Trophoblast cell (in vitro differentiated cells and primary cell): ENCODE measurements at regions not wholly inside any gene's neighbourhood (a gene's known extent, or its start where the extent isn't known, plus 50 kb on each side); places are given as distances from the start of the nearest gene placed in this dataset.

Source experiments
- DNase-seq, 2 donors: peaks; one replicate each; pipeline ENCODE4 v3.0.0-alpha.2; 2016
- H2AFZ ChIP-seq: 2 replicates; pipeline ENCODE4 v1.6.1; 2013; ENCODE audit warnings: low read length, moderate library complexity, mild to moderate bottlenecking; ENCODE audit not compliant: insufficient read depth, poor library complexity
- H2AK5ac ChIP-seq: 2 replicates; pipeline ENCODE4 v1.6.1; 2013; ENCODE audit warnings: mild to moderate bottlenecking, low read length
- H2BK120ac ChIP-seq: 2 replicates; pipeline ENCODE4 v1.6.1; 2013; ENCODE audit warnings: low read length, mild to moderate bottlenecking, moderate library complexity; ENCODE audit not compliant: insufficient read depth, poor library complexity
- H2BK12ac ChIP-seq: 2 replicates; pipeline ENCODE4 v1.6.1; 2013; ENCODE audit warnings: mild to moderate bottlenecking, low read length, moderate library complexity
- H2BK5ac ChIP-seq: 2 replicates; pipeline ENCODE4 v1.6.1; 2013; ENCODE audit warnings: low read length, low read depth, moderate library complexity, mild to moderate bottlenecking; ENCODE audit not compliant: poor library complexity
- H3K14ac ChIP-seq: 2 replicates; pipeline ENCODE4 v1.6.1; 2013; ENCODE audit warnings: mild to moderate bottlenecking, low read length
- H3K18ac ChIP-seq: 2 replicates; pipeline ENCODE4 v1.6.1; 2013; ENCODE audit warnings: mild to moderate bottlenecking, low read length
- H3K23ac ChIP-seq: 2 replicates; pipeline ENCODE4 v1.6.1; 2013; ENCODE audit warnings: low read length
- H3K27ac ChIP-seq: 2 replicates; pipeline ENCODE4 v1.5.1; 2013; ENCODE audit warnings: low read depth, mild to moderate bottlenecking, inconsistent platforms, low read length, moderate library complexity
- H3K27me3 ChIP-seq: 2 replicates; pipeline ENCODE4 v1.6.1; 2013; ENCODE audit warnings: inconsistent platforms, mild to moderate bottlenecking, low read length, moderate library complexity; ENCODE audit not compliant: insufficient read depth
- H3K36me3 ChIP-seq, 2 experiments: 1 replicate in 1 of 2; 2 replicates in 1 of 2; pipeline ENCODE4 v1.6.1; 2013; ENCODE audit warnings: low read length in 2 of 2, mild to moderate bottlenecking in 2 of 2, moderate library complexity in 1 of 2; ENCODE audit not compliant: insufficient read depth in 2 of 2, control insufficient read depth in 1 of 2
- H3K4ac ChIP-seq: 2 replicates; pipeline ENCODE4 v1.6.1; 2013; ENCODE audit warnings: low read depth, mild to moderate bottlenecking, low read length, moderate library complexity
- H3K4me1 ChIP-seq, 2 experiments: 1 replicate in 1 of 2; 2 replicates in 1 of 2; pipeline ENCODE4 v1.6.1; 2013; ENCODE audit warnings: low read length in 2 of 2, mild to moderate bottlenecking in 2 of 2, moderate library complexity in 1 of 2; ENCODE audit not compliant: insufficient read depth in 2 of 2, control insufficient read depth in 1 of 2
- H3K4me2 ChIP-seq: 2 replicates; pipeline ENCODE4 v1.6.1; 2013; ENCODE audit warnings: inconsistent platforms, mild to moderate bottlenecking, low read length, moderate library complexity
- H3K4me3 ChIP-seq: 2 replicates; pipeline ENCODE4 v1.5.1; 2013; ENCODE audit warnings: mild to moderate bottlenecking, low read depth, low read length, inconsistent platforms
- H3K79me1 ChIP-seq: one replicate; pipeline ENCODE4 v1.6.1; 2013; ENCODE audit warnings: low read length
- H3K79me2 ChIP-seq: 2 replicates; pipeline ENCODE4 v1.6.1; 2013; ENCODE audit warnings: low read length, mild to moderate bottlenecking; ENCODE audit not compliant: control insufficient read depth, insufficient read depth, poor library complexity
- H3K9ac ChIP-seq: 2 replicates; pipeline ENCODE4 v1.6.1; 2013; ENCODE audit warnings: mild to moderate bottlenecking, low read length
- H3K9me3 ChIP-seq: 2 replicates; pipeline ENCODE4 v1.6.1; 2013; ENCODE audit warnings: low read depth, mild to moderate bottlenecking, control low read depth, inconsistent platforms, low read length; ENCODE audit not compliant: insufficient read depth
- H4K12ac ChIP-seq: 2 replicates; pipeline ENCODE4 v1.6.1; 2013; ENCODE audit warnings: low read depth, mild to moderate bottlenecking, low read length, moderate library complexity
- H4K8ac ChIP-seq: 2 replicates; pipeline ENCODE4 v1.6.1; 2013; ENCODE audit warnings: low read depth, mild to moderate bottlenecking, low read length, moderate library complexity
- H4K91ac ChIP-seq: one replicate; pipeline ENCODE4 v1.6.1; 2013; ENCODE audit warnings: low read depth, mild to moderate bottlenecking, low read length, moderate library complexity
- WGBS: extraction: QIAGEN DNeasy Blood & Tissue Kit; methylation state at CpG from one replicate; pipeline ENCODE4 v1.1.7; 2013; ENCODE audit warnings: missing lambda C conversion rate; ENCODE audit not compliant: insufficient read length, insufficient coverage; ENCODE audit errors: extremely low coverage; 5-methylcytosine and 5-hydroxymethylcytosine counted together

GRCh38 chr1:57784356-57784755 is 360.5 kb upstream of the DAB1 start:
- no peak overlapping the region for H2BK12ac ChIP-seq
- H4K8ac ChIP-seq = no peak overlapping the region
- no peak overlapping the region for H3K4me3 ChIP-seq
- no peaks in the 10 kb centered on the region for H3K79me2 ChIP-seq
- no peaks in the 10 kb centered on the region for H3K79me1 ChIP-seq
- H3K36me3 ChIP-seq = no peaks in the 10 kb centered on the region
- H3K4me2 ChIP-seq = no peak overlapping the region
- H2AK5ac ChIP-seq = no peak overlapping the region
- H3K4me1 ChIP-seq = no peaks in the 10 kb centered on the region
- no peaks in the 10 kb centered on the region for H3K9me3 ChIP-seq
- no peak for DNase-seq
- H4K91ac ChIP-seq = no peak overlapping the region
- H3K14ac ChIP-seq = no peak overlapping the region
- H4K12ac ChIP-seq = no peak overlapping the region
- no peak overlapping the region for H3K9ac ChIP-seq
- no peaks in the 10 kb centered on the region for H3K27me3 ChIP-seq
- H2AFZ ChIP-seq = no peak overlapping the region
- no CpG with 5 or more reads among the region's 1 CpG for WGBS
- H3K23ac ChIP-seq = no peak overlapping the region
- no peak overlapping the region for H3K27ac ChIP-seq
- no peak overlapping the region for H2BK120ac ChIP-seq
- H3K18ac ChIP-seq = no peak overlapping the region
- no peak overlapping the region for H2BK5ac ChIP-seq
- H3K4ac ChIP-seq = no peak overlapping the region

GRCh38 chr1:57782357-57782756 is 358.5 kb upstream of the DAB1 start:
- no peaks in the 10 kb centered on the region for H3K9me3 ChIP-seq
- H3K9ac ChIP-seq = no peak overlapping the region
- no peak overlapping the region for H3K14ac ChIP-seq
- no peak overlapping the region for H3K4me3 ChIP-seq
- H3K23ac ChIP-seq = no peak overlapping the region
- no peak overlapping the region for H4K12ac ChIP-seq
- no peak overlapping the region for H2AFZ ChIP-seq
- H3K27me3 ChIP-seq = no peaks in the 10 kb centered on the region
- no peak overlapping the region for H4K8ac ChIP-seq
- no peak for DNase-seq
- H2AK5ac ChIP-seq = no peak overlapping the region
- no peak overlapping the region for H2BK120ac ChIP-seq
- no CpG with 5 or more reads among the region's 2 CpGs for WGBS
- H2BK12ac ChIP-seq = no peak overlapping the region
- no peaks in the 10 kb centered on the region for H3K36me3 ChIP-seq
- H3K27ac ChIP-seq = no peak overlapping the region
- H3K4ac ChIP-seq = no peak overlapping the region
- no peak overlapping the region for H3K4me2 ChIP-seq
- H2BK5ac ChIP-seq = no peak overlapping the region
- no peak overlapping the region for H3K18ac ChIP-seq
- H3K4me1 ChIP-seq = no peaks in the 10 kb centered on the region
- H3K79me2 ChIP-seq = no peaks in the 10 kb centered on the region
- H4K91ac ChIP-seq = no peak overlapping the region
- no peaks in the 10 kb centered on the region for H3K79me1 ChIP-seq

- H3K4me1 ChIP-seq = no peaks in the 10 kb centered on the region
These were observed 348.8 kb upstream of the DAB1 start for GRCh38 chr1:57772580-57773195.

GRCh38 chr1:57770772-57771171 is 346.9 kb upstream of the DAB1 start:
- Histone ChIP-seq H2AFZ (no peak overlapping the region), H2BK5ac (no peak overlapping the region), H3K4ac (no peak overlapping the region), H3K27me3 (no peaks in the 10 kb centered on the region), H3K36me3 (no peaks in the 10 kb centered on the region), H4K91ac (no peak overlapping the region), H4K8ac (no peak overlapping the region), H3K4me2 (no peak overlapping the region), H2BK120ac (no peak overlapping the region), H3K14ac (no peak overlapping the region), H3K18ac (no peak overlapping the region), H3K27ac (no peak overlapping the region), H3K79me1 (no peaks in the 10 kb centered on the region), H3K79me2 (no peaks in the 10 kb centered on the region), H2AK5ac (no peak overlapping the region), H3K9me3 (no peaks in the 10 kb centered on the region), H4K12ac (no peak overlapping the region), H3K23ac (no peak overlapping the region), H2BK12ac (no peak overlapping the region), H3K9ac (no peak overlapping the region), H3K4me3 (no peak overlapping the region), H3K4me1 (no peaks in the 10 kb centered on the region)
- no CpG with 5 or more reads among the region's 4 CpGs for whole genome bisulfite sequencing
- peak in 1 of 2 donors; percentile 19 for DNase-seq

More at GRCh38 chr1:57772580-57773195, 348.8 kb upstream of the DAB1 start:
- H2BK120ac ChIP-seq = no peak overlapping the region
- no peak overlapping the region for H4K91ac ChIP-seq
- H4K8ac ChIP-seq = no peak overlapping the region
- H2AK5ac ChIP-seq = no peak overlapping the region
- no CpG with 5 or more reads among the region's 1 CpG for WGBS
- H2AFZ ChIP-seq = no peak overlapping the region
- no peak overlapping the region for H2BK5ac ChIP-seq
- H3K4me2 ChIP-seq = no peak overlapping the region
- no peaks in the 10 kb centered on the region for H3K27me3 ChIP-seq
- H3K14ac ChIP-seq = no peak overlapping the region
- H3K4ac ChIP-seq = no peak overlapping the region
- no peak overlapping the region for H3K23ac ChIP-seq
- H3K36me3 ChIP-seq = no peaks in the 10 kb centered on the region
- H3K79me2 ChIP-seq = no peaks in the 10 kb centered on the region
- H3K9me3 ChIP-seq = no peaks in the 10 kb centered on the region
- no peak overlapping the region for H3K9ac ChIP-seq
- H2BK12ac ChIP-seq = no peak overlapping the region
- no peak overlapping the region for H3K18ac ChIP-seq
- H3K27ac ChIP-seq = no peak overlapping the region
- H3K4me3 ChIP-seq = no peak overlapping the region
- no peaks in the 10 kb centered on the region for H3K79me1 ChIP-seq
- DNase-seq = no peak
- H4K12ac ChIP-seq = no peak overlapping the region
